ENCODE measurements at regions not wholly inside any gene's neighbourhood (a gene's known extent, or its start where the extent isn't known, plus 50 kb on each side); places are given as distances from the start of the nearest gene placed in this dataset.
"Not testable (repeated sequence)": the region's sequence is repeated elsewhere in the genome, so short reads cannot be mapped to it uniquely, and the experiment has no call there.

DNA sequence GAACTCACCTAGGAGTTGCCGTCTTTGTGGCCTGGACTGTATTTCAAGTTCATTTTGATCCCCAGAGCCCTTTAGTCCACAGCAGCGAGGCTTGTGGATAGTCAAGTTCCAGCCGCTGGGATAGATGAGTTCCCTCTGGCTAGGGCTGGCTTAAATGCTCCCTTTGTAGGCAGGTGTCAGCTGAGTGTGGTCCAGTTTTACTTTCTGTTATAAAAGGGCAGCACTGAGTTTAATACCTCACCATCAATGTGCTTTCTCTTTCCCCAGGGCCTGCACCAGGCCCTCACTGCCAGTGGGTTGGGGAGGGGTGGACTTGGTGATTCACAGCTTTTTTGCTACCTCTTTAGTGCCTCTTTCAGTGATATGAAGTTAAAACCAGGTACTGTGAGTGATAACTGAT lies 188.2 kb downstream of the SLCO4C1 start:
- 90% methylated on average over 3 of the region's 3 CpGs; no CpG with 5 or more reads in 1 of the 2 donors for WGBS, 2 donors (ENCODE audit: low coverage in 1 of 2)
- Histone ChIP-seq H3K9me3 (no peaks in the 10 kb centered on the region), H3K27ac (no peak overlapping the region), H3K4me3 (no peak overlapping the region), H3K36me3 (no peaks in the 10 kb centered on the region), H3K27me3 (no peaks in the 10 kb centered on the region), H3K4me1 (no peaks in the 10 kb centered on the region)
- TF ChIP-seq EP300 (IDR thresholded peaks at IDR 0.05): no peak
- TF ChIP-seq POLR2A (IDR thresholded peaks at IDR 0.05): no peak
- TF ChIP-seq POLR2AphosphoS5 (IDR thresholded peaks at IDR 0.05): no peak
- no peak for ATAC-seq

DNA sequence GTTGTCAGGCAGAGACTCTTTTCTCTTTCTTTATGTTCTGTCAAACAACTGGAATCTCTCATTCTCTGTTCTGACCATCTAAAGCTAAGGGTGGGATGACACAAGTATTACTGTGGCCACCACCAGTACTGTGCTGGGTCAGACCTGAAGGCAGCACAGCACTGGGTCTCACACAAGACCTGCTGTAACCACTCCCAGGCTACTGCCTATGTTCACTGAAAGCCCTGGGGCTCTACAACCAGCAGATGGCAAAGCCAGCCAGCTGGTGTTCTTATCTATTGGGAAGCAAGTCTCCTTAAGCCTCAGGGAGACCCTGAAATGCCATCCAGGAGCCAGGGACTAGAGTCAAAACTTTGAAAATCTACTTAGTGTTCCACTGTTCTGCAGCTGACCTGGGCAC lies 189.5 kb downstream of the SLCO4C1 start:
- H3K36me3 ChIP-seq: no peaks in the 10 kb centered on the region
- H3K27ac ChIP-seq: no peak overlapping the region
- no peak for ATAC-seq
- TF ChIP-seq, protein P1, sequence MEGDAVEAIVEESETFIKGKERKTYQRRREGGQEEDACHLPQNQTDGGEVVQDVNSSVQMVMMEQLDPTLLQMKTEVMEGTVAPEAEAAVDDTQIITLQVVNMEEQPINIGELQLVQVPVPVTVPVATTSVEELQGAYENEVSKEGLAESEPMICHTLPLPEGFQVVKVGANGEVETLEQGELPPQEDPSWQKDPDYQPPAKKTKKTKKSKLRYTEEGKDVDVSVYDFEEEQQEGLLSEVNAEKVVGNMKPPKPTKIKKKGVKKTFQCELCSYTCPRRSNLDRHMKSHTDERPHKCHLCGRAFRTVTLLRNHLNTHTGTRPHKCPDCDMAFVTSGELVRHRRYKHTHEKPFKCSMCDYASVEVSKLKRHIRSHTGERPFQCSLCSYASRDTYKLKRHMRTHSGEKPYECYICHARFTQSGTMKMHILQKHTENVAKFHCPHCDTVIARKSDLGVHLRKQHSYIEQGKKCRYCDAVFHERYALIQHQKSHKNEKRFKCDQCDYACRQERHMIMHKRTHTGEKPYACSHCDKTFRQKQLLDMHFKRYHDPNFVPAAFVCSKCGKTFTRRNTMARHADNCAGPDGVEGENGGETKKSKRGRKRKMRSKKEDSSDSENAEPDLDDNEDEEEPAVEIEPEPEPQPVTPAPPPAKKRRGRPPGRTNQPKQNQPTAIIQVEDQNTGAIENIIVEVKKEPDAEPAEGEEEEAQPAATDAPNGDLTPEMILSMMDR (IDR thresholded peaks at IDR 0.05): no peak
- H3K27me3 ChIP-seq: no peaks in the 10 kb centered on the region
- no peak overlapping the region for H3K4me3 ChIP-seq
- no peaks in the 10 kb centered on the region for H3K4me1 ChIP-seq
- no peaks in the 10 kb centered on the region for H3K9me3 ChIP-seq

DNA sequence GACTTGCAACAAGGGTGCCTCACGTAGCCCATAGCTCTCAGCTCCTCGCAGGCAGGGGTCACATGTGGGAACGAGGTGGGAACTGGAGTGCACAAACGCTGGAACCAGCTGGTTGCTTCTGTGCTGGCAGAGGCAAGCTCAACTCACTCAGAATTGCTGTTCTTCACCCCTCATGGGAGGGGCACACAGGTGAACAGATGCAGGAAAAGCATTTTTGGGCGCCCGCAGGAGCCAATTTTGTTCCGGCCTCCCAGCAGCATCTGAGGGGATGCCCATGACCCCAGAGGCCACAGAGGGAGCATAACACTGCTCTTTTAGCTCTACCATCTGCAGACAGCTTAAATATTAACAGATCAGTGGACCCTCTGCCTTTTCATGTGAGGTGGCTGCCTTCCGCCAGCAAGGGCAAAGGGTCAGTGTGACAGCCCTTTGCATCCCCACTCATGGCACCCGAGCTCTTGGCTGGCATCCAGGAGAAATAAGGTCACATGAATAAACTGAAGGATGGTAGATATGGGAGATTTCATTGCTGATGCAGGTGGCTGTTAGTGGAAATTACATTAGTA lies 196.2 kb downstream of the SLCO4C1 start:
- Histone ChIP-seq H3K9me3 (peaks cover 0 to 9% (median 0%) of the 10 kb centered on the region in 3 donors), H3K27me3 (no peaks in the 10 kb centered on the region), H3K27ac (no peak overlapping the region), H3K4me3 (no peak overlapping the region), H3K4me1 (no peaks in the 10 kb centered on the region), H3K36me3 (no peaks in the 10 kb centered on the region)
- 65 to 75% methylated on average over 2 to 4 of the region's 9 CpGs for whole genome bisulfite sequencing, 2 donors (ENCODE audit: low coverage in 1 of 2)
- no peak for ATAC-seq
- TF ChIP-seq POLR2A (IDR thresholded peaks at IDR 0.05): no peak
- TF ChIP-seq, protein P1 (IDR thresholded peaks at IDR 0.05): no peak
- TF ChIP-seq EP300 (IDR thresholded peaks at IDR 0.05): no peak
- no peak for TF ChIP-seq POLR2AphosphoS5 (IDR thresholded peaks at IDR 0.05)

GRCh38 chr5:102099083-102099482 lies 197.0 kb downstream of the SLCO4C1 start:
- H3K9me3 ChIP-seq, ATAC-seq, H3K36me3 ChIP-seq, H3K27ac ChIP-seq, H3K4me1 ChIP-seq, H3K4me3 ChIP-seq, H3K27me3 ChIP-seq: not testable (repeated sequence)
- WGBS, 2 donors (ENCODE audit: low coverage in 1 of 2): 76 to 80% methylated on average over 6 of the region's 6 CpGs

- not testable (repeated sequence) for H3K4me1 ChIP-seq, H3K9me3 ChIP-seq, ATAC-seq, H3K36me3 ChIP-seq, H3K27ac ChIP-seq, H3K27me3 ChIP-seq, H3K4me3 ChIP-seq
- 58 to 66% methylated on average over 3 of the region's 3 CpGs for WGBS, 2 donors (ENCODE audit: low coverage in 1 of 2)
Observed at GRCh38 chr5:102098606-102099005, 197.5 kb downstream of the SLCO4C1 start.

DNA sequence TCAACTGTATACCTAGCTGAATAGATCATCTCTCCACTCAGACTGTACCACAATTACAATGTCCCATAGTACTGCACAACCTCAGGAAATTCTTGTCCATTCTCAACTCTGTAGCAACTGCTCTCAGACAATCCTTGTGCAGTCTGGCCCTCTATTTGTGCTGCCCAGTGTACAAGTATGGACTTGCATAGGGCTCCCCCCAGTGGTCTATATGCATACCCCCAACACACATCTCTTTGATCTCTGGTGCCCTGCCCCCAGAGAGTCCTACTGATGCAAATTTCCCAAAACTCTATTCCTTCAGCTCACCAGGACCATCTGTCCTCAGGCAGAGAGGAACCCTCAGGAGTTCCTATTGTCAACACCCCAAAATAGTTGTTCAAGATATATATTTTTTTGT lies 205.3 kb downstream of the SLCO4C1 start:
- H3K9me3 ChIP-seq: no peaks in the 10 kb centered on the region
- no peaks in the 10 kb centered on the region for H3K4me1 ChIP-seq
- no peak overlapping the region for H3K27ac ChIP-seq
- no peak for TF ChIP-seq EP300 (IDR thresholded peaks at IDR 0.05)
- TF ChIP-seq POLR2AphosphoS5 (IDR thresholded peaks at IDR 0.05): no peak
- TF ChIP-seq, protein P1 (IDR thresholded peaks at IDR 0.05): no peak
- no peak for TF ChIP-seq POLR2A (IDR thresholded peaks at IDR 0.05)
- no peaks in the 10 kb centered on the region for H3K36me3 ChIP-seq
- no peak overlapping the region for H3K4me3 ChIP-seq
- ATAC-seq: no peak
- H3K27me3 ChIP-seq: no peaks in the 10 kb centered on the region

GRCh38 chr5:102089883-102090282 lies 206.2 kb downstream of the SLCO4C1 start:
- WGBS, 2 donors (ENCODE audit: low coverage in 1 of 2): 63 to 80% methylated on average over 2 of the region's 2 CpGs
- Histone ChIP-seq H3K9me3 (no peaks in the 10 kb centered on the region), H3K4me1 (no peaks in the 10 kb centered on the region), H3K27me3 (no peaks in the 10 kb centered on the region), H3K27ac (no peak overlapping the region), H3K36me3 (no peaks in the 10 kb centered on the region), H3K4me3 (no peak overlapping the region)
- TF ChIP-seq EP300 (IDR thresholded peaks at IDR 0.05): no peak
- ATAC-seq: no peak
